Trophoblast cell (in vitro differentiated cells and primary cell): ENCODE measurements at regions not wholly inside any gene's neighbourhood (a gene's known extent, or its start where the extent isn't known, plus 50 kb on each side); places are given as distances from the start of the nearest gene placed in this dataset.
A peak's percentile ranks its signal among the peaks of the same experiment; 100 is the strongest.

Experiments used
- DNase-seq, 2 donors: peaks; one replicate each; pipeline ENCODE4 v3.0.0-alpha.2; 2016
- H2AFZ ChIP-seq: 2 replicates; pipeline ENCODE4 v1.6.1; 2013; ENCODE audit warnings: low read length, moderate library complexity, mild to moderate bottlenecking; ENCODE audit not compliant: insufficient read depth, poor library complexity
- H2AK5ac ChIP-seq: 2 replicates; pipeline ENCODE4 v1.6.1; 2013; ENCODE audit warnings: mild to moderate bottlenecking, low read length
- H2BK120ac ChIP-seq: 2 replicates; pipeline ENCODE4 v1.6.1; 2013; ENCODE audit warnings: low read length, mild to moderate bottlenecking, moderate library complexity; ENCODE audit not compliant: insufficient read depth, poor library complexity
- H2BK12ac ChIP-seq: 2 replicates; pipeline ENCODE4 v1.6.1; 2013; ENCODE audit warnings: mild to moderate bottlenecking, low read length, moderate library complexity
- H2BK5ac ChIP-seq: 2 replicates; pipeline ENCODE4 v1.6.1; 2013; ENCODE audit warnings: low read length, low read depth, moderate library complexity, mild to moderate bottlenecking; ENCODE audit not compliant: poor library complexity
- H3K14ac ChIP-seq: 2 replicates; pipeline ENCODE4 v1.6.1; 2013; ENCODE audit warnings: mild to moderate bottlenecking, low read length
- H3K18ac ChIP-seq: 2 replicates; pipeline ENCODE4 v1.6.1; 2013; ENCODE audit warnings: mild to moderate bottlenecking, low read length
- H3K23ac ChIP-seq: 2 replicates; pipeline ENCODE4 v1.6.1; 2013; ENCODE audit warnings: low read length
- H3K27ac ChIP-seq: 2 replicates; pipeline ENCODE4 v1.5.1; 2013; ENCODE audit warnings: low read depth, mild to moderate bottlenecking, inconsistent platforms, low read length, moderate library complexity
- H3K27me3 ChIP-seq: 2 replicates; pipeline ENCODE4 v1.6.1; 2013; ENCODE audit warnings: inconsistent platforms, mild to moderate bottlenecking, low read length, moderate library complexity; ENCODE audit not compliant: insufficient read depth
- H3K36me3 ChIP-seq, 2 experiments: 1 replicate in 1 of 2; 2 replicates in 1 of 2; pipeline ENCODE4 v1.6.1; 2013; ENCODE audit warnings: low read length in 2 of 2, mild to moderate bottlenecking in 2 of 2, moderate library complexity in 1 of 2; ENCODE audit not compliant: insufficient read depth in 2 of 2, control insufficient read depth in 1 of 2
- H3K4ac ChIP-seq: 2 replicates; pipeline ENCODE4 v1.6.1; 2013; ENCODE audit warnings: low read depth, mild to moderate bottlenecking, low read length, moderate library complexity
- H3K4me1 ChIP-seq, 2 experiments: 1 replicate in 1 of 2; 2 replicates in 1 of 2; pipeline ENCODE4 v1.6.1; 2013; ENCODE audit warnings: low read length in 2 of 2, mild to moderate bottlenecking in 2 of 2, moderate library complexity in 1 of 2; ENCODE audit not compliant: insufficient read depth in 2 of 2, control insufficient read depth in 1 of 2
- H3K4me2 ChIP-seq: 2 replicates; pipeline ENCODE4 v1.6.1; 2013; ENCODE audit warnings: inconsistent platforms, mild to moderate bottlenecking, low read length, moderate library complexity
- H3K4me3 ChIP-seq: 2 replicates; pipeline ENCODE4 v1.5.1; 2013; ENCODE audit warnings: mild to moderate bottlenecking, low read depth, low read length, inconsistent platforms
- H3K79me1 ChIP-seq: one replicate; pipeline ENCODE4 v1.6.1; 2013; ENCODE audit warnings: low read length
- H3K79me2 ChIP-seq: 2 replicates; pipeline ENCODE4 v1.6.1; 2013; ENCODE audit warnings: low read length, mild to moderate bottlenecking; ENCODE audit not compliant: control insufficient read depth, insufficient read depth, poor library complexity
- H3K9ac ChIP-seq: 2 replicates; pipeline ENCODE4 v1.6.1; 2013; ENCODE audit warnings: mild to moderate bottlenecking, low read length
- H3K9me3 ChIP-seq: 2 replicates; pipeline ENCODE4 v1.6.1; 2013; ENCODE audit warnings: low read depth, mild to moderate bottlenecking, control low read depth, inconsistent platforms, low read length; ENCODE audit not compliant: insufficient read depth
- H4K12ac ChIP-seq: 2 replicates; pipeline ENCODE4 v1.6.1; 2013; ENCODE audit warnings: low read depth, mild to moderate bottlenecking, low read length, moderate library complexity
- H4K8ac ChIP-seq: 2 replicates; pipeline ENCODE4 v1.6.1; 2013; ENCODE audit warnings: low read depth, mild to moderate bottlenecking, low read length, moderate library complexity
- H4K91ac ChIP-seq: one replicate; pipeline ENCODE4 v1.6.1; 2013; ENCODE audit warnings: low read depth, mild to moderate bottlenecking, low read length, moderate library complexity
- WGBS: extraction: QIAGEN DNeasy Blood & Tissue Kit; methylation state at CpG from one replicate; pipeline ENCODE4 v1.1.7; 2013; ENCODE audit warnings: missing lambda C conversion rate; ENCODE audit not compliant: insufficient read length, insufficient coverage; ENCODE audit errors: extremely low coverage; 5-methylcytosine and 5-hydroxymethylcytosine counted together

DNA sequence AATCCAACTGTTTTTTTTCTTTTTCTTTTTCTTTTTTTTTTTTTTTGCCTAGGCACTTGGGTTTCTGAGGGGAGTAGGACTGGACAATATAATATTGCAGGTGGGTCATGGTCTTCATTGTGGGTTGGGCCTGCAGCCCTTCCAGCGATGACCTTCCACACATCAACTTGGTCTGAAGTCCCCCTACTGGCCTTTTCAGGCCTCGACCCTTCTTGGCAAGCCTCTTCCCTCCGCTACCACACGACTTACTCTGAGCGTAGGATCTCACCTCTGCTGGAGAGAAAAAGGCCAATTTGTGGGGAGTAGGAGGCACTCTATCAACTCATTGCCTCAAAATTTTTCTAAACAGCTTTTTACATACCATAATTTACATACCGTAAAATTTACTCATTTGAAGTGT lies 51.1 kb upstream of the GRIK3 start:
- H3K27ac ChIP-seq = no peak overlapping the region
- H2BK5ac ChIP-seq = no peak overlapping the region
- H3K23ac ChIP-seq = no peak overlapping the region
- no peak overlapping the region for H4K91ac ChIP-seq
- H3K79me2 ChIP-seq = no peaks in the 10 kb centered on the region
- no CpG with 5 or more reads among the region's 6 CpGs for WGBS
- H3K4ac ChIP-seq = no peak overlapping the region
- no peak overlapping the region for H4K8ac ChIP-seq
- no peak overlapping the region for H2AK5ac ChIP-seq
- H3K9me3 ChIP-seq = no peaks in the 10 kb centered on the region
- H2BK12ac ChIP-seq = no peak overlapping the region
- no peak overlapping the region for H3K14ac ChIP-seq
- H2AFZ ChIP-seq = no peak overlapping the region
- H3K79me1 ChIP-seq = no peaks in the 10 kb centered on the region
- no peak overlapping the region for H3K18ac ChIP-seq
- H3K4me1 ChIP-seq = no peaks in the 10 kb centered on the region
- no peak overlapping the region for H2BK120ac ChIP-seq
- H3K27me3 ChIP-seq = no peaks in the 10 kb centered on the region
- H3K4me3 ChIP-seq = no peak overlapping the region
- H3K4me2 ChIP-seq = no peak overlapping the region
- DNase-seq = peak in 1 of 2 donors; percentile 17
- no peak overlapping the region for H3K9ac ChIP-seq
- no peaks in the 10 kb centered on the region for H3K36me3 ChIP-seq
- no peak overlapping the region for H4K12ac ChIP-seq

DNA sequence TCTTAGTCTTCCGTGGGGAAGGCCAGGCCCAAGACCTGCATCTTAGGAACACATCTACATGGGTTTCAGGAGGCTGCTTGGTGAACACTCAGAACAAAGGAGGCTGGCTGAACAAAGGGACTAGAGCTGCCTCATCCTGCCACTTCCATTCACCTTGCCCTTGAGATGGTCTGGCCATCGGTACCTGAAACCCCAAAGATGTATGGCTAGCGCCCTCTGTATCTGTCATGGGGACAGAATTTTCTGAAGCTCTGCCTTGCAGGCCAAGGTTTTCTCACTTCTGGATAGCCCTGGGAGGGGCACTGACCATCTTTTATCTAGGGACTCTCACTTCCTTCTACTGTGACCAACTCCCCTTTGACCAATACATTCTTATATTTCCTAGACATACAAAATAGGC lies 55.4 kb upstream of the GRIK3 start:
- Histone ChIP-seq H3K4me3 (no peak overlapping the region), H3K27me3 (no peaks in the 10 kb centered on the region), H3K4me1 (no peaks in the 10 kb centered on the region), H4K91ac (no peak overlapping the region), H3K4ac (no peak overlapping the region), H2BK12ac (no peak overlapping the region), H3K27ac (no peak overlapping the region), H3K23ac (no peak overlapping the region), H2BK5ac (no peak overlapping the region), H3K14ac (no peak overlapping the region), H2AK5ac (no peak overlapping the region), H3K18ac (no peak overlapping the region), H2AFZ (no peak overlapping the region), H3K79me1 (no peaks in the 10 kb centered on the region), H2BK120ac (no peak overlapping the region), H4K12ac (no peak overlapping the region), H3K9ac (no peak overlapping the region), H3K9me3 (no peaks in the 10 kb centered on the region), H3K79me2 (no peaks in the 10 kb centered on the region), H3K4me2 (no peak overlapping the region), H4K8ac (no peak overlapping the region), H3K36me3 (no peaks in the 10 kb centered on the region)
- DNase-seq = no peak
- no CpG with 5 or more reads among the region's 3 CpGs for WGBS

DNA sequence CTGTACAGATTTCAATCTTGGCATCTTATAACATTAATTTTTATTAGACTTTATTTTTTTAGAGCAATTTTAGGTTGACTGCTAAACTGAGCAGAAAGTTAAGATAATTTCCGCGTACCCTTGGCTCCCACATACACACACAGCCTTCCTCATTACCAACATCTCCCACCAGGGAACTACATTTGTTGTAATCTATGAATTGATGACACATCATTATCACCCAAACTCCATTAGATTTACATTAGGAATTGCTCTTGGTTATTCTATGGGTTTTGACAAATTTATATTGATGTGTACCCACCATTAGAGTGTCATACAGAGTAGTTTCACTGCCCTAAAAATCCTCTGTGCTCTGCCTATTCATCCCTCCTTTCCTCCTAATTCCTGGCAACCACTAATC lies 56.4 kb upstream of the GRIK3 start:
- DNase-seq = no peak
- Histone ChIP-seq H4K8ac (no peak overlapping the region), H3K79me1 (no peaks in the 10 kb centered on the region), H3K9me3 (no peaks in the 10 kb centered on the region), H3K14ac (no peak overlapping the region), H3K9ac (no peak overlapping the region), H3K4me3 (no peak overlapping the region), H3K4me2 (no peak overlapping the region), H3K4me1 (no peaks in the 10 kb centered on the region), H2AFZ (no peak overlapping the region), H3K27ac (no peak overlapping the region), H3K36me3 (no peaks in the 10 kb centered on the region), H4K12ac (no peak overlapping the region), H3K79me2 (no peaks in the 10 kb centered on the region), H4K91ac (no peak overlapping the region), H3K4ac (no peak overlapping the region), H2BK12ac (no peak overlapping the region), H3K18ac (no peak overlapping the region), H2BK120ac (no peak overlapping the region), H3K23ac (no peak overlapping the region), H2BK5ac (no peak overlapping the region), H3K27me3 (no peaks in the 10 kb centered on the region), H2AK5ac (no peak overlapping the region)
- WGBS = no CpG with 5 or more reads among the region's 2 CpGs

GRCh38 chr1:37092937-37093336 lies 58.6 kb upstream of the GRIK3 start:
- no peak overlapping the region for H4K8ac ChIP-seq
- H3K4me2 ChIP-seq = no peak overlapping the region
- H3K14ac ChIP-seq = no peak overlapping the region
- no peak overlapping the region for H3K9ac ChIP-seq
- no peak for DNase-seq
- no peaks in the 10 kb centered on the region for H3K79me2 ChIP-seq
- H3K9me3 ChIP-seq = peaks cover 2% of the 10 kb centered on the region
- WGBS = no CpG with 5 or more reads among the region's 1 CpG
- no peaks in the 10 kb centered on the region for H3K27me3 ChIP-seq
- no peak overlapping the region for H3K18ac ChIP-seq
- H2BK12ac ChIP-seq = no peak overlapping the region
- H3K4me3 ChIP-seq = no peak overlapping the region
- H2BK120ac ChIP-seq = no peak overlapping the region
- H3K23ac ChIP-seq = peak overlapping the region; percentile 67
- no peak overlapping the region for H2AK5ac ChIP-seq
- H2AFZ ChIP-seq = no peak overlapping the region
- H3K36me3 ChIP-seq = no peaks in the 10 kb centered on the region
- H3K79me1 ChIP-seq = no peaks in the 10 kb centered on the region
- H2BK5ac ChIP-seq = no peak overlapping the region
- H3K4ac ChIP-seq = no peak overlapping the region
- no peak overlapping the region for H4K12ac ChIP-seq
- H3K4me1 ChIP-seq = no peaks in the 10 kb centered on the region
- no peak overlapping the region for H4K91ac ChIP-seq
- no peak overlapping the region for H3K27ac ChIP-seq
